NCI-H226 (cell line): ENCODE measurements at regions not wholly inside any gene's neighbourhood (a gene's known extent, or its start where the extent isn't known, plus 50 kb on each side); places are given as distances from the start of the nearest gene placed in this dataset.
A peak's percentile ranks its signal among the peaks of the same experiment; 100 is the strongest.

Experiments
- DNase-seq: peaks from one replicate; pipeline ENCODE4 v3.0.0-alpha.2; 2015

DNA sequence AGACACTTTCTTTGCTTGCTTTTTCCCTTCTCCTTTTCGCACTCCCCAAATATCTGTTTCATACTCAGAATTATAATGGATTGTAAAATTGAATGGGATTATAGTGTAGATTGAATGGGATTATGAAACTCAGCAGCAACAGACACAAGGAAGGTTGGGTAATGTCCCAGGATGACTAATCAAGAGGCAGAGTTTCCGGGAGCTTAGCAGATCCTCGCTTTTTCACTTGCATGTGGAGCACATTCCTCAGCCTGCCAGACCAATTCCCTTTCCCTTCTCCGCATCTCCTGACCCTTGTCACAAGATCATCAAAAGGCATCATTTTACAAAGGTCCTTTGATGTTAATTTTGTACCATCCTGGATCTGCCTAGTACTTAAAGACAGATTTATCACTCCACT, 55.1 kb upstream of the SLC1A1 start:
- no peak for DNase-seq

- DNase-seq, result no peak
These were observed 56.9 kb upstream of the SLC1A1 start for GRCh38 chr9:4433379-4433778.

GRCh38 chr9:4430432-4431261, 59.6 kb upstream of the SLC1A1 start:
- DNase-seq, result no peak

- no peak for DNase-seq
These were observed 64.8 kb upstream of the SLC1A1 start for GRCh38 chr9:4425319-4426045.

GRCh38 chr9:4424891-4425290, 65.4 kb upstream of the SLC1A1 start:
- DNase-seq, result no peak

- no peak for DNase-seq
These were observed 66.2 kb upstream of the SLC1A1 start for GRCh38 chr9:4424038-4424437.

- DNase-seq, result no peak
These were observed 67.1 kb upstream of the SLC1A1 start for GRCh38 chr9:4423207-4423610.

- no peak for DNase-seq
These were observed 67.8 kb upstream of the SLC1A1 start for GRCh38 chr9:4422495-4422894.

GRCh38 chr9:4421847-4422246, 68.4 kb upstream of the SLC1A1 start:
- no peak for DNase-seq

DNA sequence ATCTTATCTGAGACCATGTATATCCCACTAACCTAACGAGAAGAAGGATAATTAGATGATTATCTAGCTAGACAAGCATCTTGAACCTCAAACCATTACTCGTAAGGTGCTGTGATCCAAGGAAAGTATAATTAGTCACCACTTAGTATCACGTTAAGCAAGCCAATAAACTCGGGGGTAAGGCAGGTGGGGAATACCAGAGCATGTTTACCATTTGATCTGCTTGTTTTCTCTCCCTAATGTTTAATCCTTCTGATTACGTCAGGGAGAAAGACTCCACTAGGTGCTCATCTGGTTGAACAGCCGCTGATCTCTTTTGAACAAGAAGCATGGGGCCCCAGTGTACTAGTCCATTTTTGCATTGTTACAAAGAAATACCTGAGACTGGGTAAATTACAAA, 69.9 kb upstream of the SLC1A1 start:
- DNase-seq, result no peak

DNA sequence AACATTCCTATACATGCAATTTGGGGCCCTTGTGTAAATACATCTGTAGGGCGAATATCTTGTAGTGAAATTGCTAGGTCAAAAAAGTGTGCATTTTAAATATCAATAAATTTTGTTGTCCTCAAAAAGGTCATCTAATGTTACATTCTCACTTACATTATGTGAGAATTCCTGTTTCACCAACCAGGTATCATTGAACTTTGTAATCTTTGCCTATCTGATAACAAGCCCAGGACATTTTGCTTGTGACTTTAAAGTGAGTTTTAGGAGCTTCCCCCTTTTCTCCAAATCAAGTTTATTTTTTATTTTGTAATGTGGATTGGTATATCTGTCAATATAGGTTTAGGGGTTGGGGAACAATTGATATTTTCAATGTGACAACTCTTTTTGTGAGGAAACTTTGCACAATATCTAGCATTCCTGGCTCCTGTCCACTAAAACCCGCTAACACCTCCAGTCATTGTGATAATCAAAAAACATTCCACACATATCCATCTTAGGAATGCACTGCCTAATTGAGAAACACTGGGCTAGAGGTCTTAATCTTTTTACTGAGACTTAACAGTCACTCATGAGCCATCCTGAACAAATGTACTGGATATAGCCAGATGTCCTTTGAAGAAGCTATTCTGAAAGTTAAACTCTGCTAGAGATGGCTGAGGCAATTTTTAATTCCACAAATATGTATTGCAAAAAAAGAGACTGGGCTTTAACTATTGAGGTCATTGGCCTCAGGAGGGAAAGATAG, 72.5 kb upstream of the SLC1A1 start:
- peak; percentile 77 for DNase-seq

DNA sequence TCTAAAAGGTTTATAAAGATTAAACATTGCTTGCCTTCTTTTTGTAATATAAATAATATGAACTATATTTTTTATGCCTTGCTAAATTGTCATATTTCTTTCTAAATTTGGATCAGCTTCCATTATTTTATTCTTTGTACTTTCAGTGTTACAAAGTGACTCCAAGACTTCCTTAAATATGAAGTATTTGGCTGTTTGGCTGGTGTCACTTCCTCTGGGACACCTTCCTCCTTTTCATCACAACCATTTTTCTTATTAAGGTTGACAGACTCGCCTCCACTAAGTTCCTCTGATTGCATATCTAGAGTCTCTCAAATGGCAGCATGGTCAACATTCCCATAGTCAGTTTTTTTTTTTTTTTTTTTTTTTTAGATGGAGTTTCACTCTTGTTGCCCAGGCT, 73.8 kb upstream of the SLC1A1 start:
- DNase-seq, result no peak

DNA sequence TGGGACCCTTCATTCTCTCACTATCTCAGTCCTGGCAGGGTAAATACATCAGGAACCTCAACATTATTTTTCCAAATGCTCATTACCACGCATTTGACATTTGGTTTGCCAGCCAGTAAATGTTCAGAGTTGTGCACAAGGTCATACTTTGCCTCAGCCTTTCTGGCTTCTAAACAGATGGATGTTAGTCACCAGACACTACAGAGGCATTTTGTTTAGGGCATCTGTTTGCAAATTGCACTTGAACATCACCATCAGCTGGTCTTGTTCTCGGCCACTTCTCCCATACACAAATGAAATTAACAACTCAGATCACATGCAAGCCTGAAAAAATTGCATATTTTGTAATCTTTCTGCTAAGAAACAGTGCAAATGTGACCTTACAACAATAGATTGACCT, 75.0 kb upstream of the SLC1A1 start:
- no peak for DNase-seq

GRCh38 chr9:4413856-4414255, 76.4 kb upstream of the SLC1A1 start:
- DNase-seq, result peak; percentile 37

GRCh38 chr9:4404156-4404555, 86.1 kb upstream of the SLC1A1 start:
- no peak for DNase-seq

DNA sequence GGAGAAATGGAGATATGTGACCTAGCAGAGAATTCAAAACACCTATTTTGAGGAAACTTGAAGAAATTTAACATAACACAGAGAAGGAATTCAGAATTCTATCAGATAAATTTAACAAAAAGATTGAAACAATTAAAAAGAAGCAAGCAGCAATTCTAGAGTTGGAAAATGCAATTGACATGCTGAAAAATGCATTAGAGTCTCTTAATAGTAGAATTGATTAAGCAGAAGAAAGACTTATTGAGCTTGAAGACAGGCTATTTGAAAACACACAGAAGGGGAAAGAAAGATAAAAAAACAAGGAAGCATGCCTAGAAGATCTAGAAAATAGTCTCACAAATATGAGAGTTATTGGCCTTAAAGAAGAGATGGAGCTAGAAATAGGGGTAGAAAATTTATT, 87.8 kb upstream of the SLC1A1 start:
- DNase-seq, result no peak

- no peak for DNase-seq
These were observed 89.5 kb upstream of the SLC1A1 start for GRCh38 chr9:4400731-4401130.

GRCh38 chr9:4397917-4398316, 92.4 kb upstream of the SLC1A1 start:
- DNase-seq, result no peak

DNA sequence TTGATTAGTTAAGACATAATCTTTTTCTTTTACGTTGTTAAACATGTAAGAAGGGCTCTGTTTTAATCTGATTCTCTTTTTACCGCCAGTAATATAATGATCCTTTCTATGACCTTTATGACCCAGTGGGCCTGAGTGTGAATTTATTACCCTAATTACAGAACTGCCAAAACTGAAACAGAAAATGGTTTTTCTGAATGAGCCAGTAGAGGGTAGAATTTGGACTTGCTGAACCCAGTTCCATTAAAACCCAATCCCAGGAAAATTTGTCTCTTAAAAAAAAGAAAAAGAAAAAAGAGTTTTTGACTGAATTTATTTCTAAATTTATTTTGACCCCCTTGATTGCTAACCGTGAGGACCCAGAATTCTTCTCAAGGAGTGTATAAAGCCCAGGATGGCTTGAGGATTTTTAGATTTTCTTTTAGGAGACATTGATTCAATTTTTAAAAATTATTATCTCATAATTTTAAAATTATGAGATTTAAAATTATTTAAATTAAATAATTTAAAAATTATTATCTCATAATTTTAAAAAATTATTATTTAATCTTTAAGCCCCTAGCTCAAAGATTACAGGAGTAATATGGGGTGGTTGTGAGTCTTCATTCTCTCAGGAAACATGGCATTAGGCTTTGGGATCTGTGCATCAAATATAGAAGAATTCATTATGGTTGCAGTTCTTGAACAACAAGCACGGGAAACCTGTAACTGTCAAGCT, 94.1 kb upstream of the GLIS3 start:
- DNase-seq, result no peak

DNA sequence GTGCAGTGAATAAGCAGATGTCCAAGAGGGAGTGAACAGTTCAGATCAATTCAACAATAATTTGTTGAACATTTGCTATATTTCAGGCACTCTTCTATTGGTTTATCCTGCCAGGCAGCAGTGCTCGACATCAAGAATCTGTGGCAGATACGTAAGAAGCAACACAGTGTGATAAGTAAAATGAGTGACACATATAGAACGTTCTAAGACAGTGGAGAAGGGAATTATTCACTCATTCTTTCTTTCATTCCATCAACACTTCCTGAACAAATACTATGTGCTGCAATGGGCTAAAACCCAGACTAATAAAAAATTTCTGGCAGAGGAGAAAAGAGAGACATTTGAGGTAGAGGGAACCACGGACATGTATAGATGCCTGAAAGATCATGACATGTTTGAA, 89.9 kb upstream of the GLIS3 start:
- DNase-seq, result no peak

GRCh38 chr9:4389003-4389402, 89.1 kb upstream of the GLIS3 start:
- DNase-seq, result no peak

GRCh38 chr9:4386819-4387218, 87.0 kb upstream of the GLIS3 start:
- DNase-seq, result no peak

- no peak for DNase-seq
These were observed 84.9 kb upstream of the GLIS3 start for GRCh38 chr9:4384750-4385149.
